ENCODE measurements at regions not wholly inside any gene's neighbourhood (a gene's known extent, or its start where the extent isn't known, plus 50 kb on each side); places are given as distances from the start of the nearest gene placed in this dataset.
"Not testable (repeated sequence)": the region's sequence is repeated elsewhere in the genome, so short reads cannot be mapped to it uniquely, and the experiment has no call there.

DNA sequence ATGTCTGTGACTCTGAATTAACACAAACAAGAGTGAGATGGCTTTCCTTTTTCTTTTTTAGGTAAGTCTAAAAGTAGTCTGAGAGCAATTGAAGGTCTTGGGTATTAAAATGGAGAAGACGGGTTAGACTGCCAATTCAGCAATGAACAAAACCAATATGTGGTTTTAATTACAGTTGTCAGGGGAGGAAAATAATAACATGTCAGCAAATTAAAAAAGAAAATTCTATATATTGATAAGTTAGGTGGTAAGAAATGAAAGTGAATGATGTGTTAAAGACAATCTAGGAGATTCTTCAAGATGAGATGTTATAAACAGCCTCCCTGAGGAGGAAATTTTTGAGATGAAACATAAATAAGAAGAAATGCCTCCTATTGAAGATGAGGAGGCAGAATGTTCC lies 150.6 kb upstream of the HSF2 start:
- Histone ChIP-seq H3K36me3 (no peaks in the 10 kb centered on the region), H3K27me3 (ENCODE audit: insufficient read depth, low read depth, severe bottlenecking) (no peaks in the 10 kb centered on the region), H3K9me3 (ENCODE audit: severe bottlenecking) (no peaks in the 10 kb centered on the region), H3K27ac (no peak overlapping the region), H3K4me3 (ENCODE audit: low read depth, low read length) (no peak overlapping the region)
- no peak for DNase-seq
- TF ChIP-seq, protein P1, sequence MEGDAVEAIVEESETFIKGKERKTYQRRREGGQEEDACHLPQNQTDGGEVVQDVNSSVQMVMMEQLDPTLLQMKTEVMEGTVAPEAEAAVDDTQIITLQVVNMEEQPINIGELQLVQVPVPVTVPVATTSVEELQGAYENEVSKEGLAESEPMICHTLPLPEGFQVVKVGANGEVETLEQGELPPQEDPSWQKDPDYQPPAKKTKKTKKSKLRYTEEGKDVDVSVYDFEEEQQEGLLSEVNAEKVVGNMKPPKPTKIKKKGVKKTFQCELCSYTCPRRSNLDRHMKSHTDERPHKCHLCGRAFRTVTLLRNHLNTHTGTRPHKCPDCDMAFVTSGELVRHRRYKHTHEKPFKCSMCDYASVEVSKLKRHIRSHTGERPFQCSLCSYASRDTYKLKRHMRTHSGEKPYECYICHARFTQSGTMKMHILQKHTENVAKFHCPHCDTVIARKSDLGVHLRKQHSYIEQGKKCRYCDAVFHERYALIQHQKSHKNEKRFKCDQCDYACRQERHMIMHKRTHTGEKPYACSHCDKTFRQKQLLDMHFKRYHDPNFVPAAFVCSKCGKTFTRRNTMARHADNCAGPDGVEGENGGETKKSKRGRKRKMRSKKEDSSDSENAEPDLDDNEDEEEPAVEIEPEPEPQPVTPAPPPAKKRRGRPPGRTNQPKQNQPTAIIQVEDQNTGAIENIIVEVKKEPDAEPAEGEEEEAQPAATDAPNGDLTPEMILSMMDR (IDR thresholded peaks at IDR 0.05; ENCODE audit: low read depth, low read length), result no peak

DNA sequence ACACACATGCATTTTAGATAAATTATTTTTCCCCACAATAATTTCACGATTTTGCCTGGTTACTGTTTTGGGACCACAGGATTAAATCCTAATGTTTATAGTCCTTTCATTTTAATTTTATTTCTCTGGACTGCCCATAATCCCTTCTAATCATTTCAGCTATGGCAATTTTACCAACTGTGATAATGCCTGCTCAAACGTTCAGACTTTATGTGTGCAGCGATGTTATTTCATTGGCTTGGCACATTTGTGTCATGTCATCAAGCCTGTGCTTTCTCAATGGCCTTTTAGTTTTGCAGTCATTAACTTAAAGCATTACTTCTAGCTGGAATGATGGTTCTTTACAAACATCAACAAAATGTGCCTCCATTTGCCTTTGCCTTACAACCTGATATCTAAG lies 140.6 kb upstream of the HSF2 start:
- no peaks in the 10 kb centered on the region for H3K9me3 ChIP-seq (ENCODE audit: severe bottlenecking)
- no peak for DNase-seq
- TF ChIP-seq, protein P1 (IDR thresholded peaks at IDR 0.05; ENCODE audit: low read depth, low read length), result no peak

DNA sequence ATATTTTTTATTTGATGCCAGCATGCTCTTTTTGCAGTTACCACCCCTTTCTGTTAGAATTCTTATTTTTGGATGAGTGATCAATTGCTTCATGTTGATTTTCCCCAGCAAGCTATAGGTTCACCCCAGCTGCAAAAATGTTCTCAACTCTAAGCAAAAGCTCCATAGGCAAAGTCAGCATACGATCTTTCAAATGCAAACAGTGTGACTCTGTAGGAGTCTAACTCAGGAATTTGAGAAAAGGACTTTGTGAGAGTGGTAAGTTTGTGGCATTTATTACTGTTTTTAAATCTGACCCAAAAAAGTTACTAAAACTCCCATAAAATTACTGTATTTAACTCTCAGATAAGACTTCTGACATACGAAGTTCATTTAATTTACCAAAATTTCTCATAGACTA lies 134.9 kb upstream of the HSF2 start:
- TF ChIP-seq, protein P1 (IDR thresholded peaks at IDR 0.05; ENCODE audit: low read depth, low read length), result no peak
- Histone ChIP-seq H3K9me3 (ENCODE audit: severe bottlenecking) (no peaks in the 10 kb centered on the region), H3K27ac (no peak overlapping the region), H3K27me3 (ENCODE audit: insufficient read depth, low read depth, severe bottlenecking) (no peaks in the 10 kb centered on the region), H3K4me3 (ENCODE audit: low read depth, low read length) (no peak overlapping the region), H3K36me3 (no peaks in the 10 kb centered on the region)
- DNase-seq, result no peak

More for the DNA sequence above, 140.6 kb upstream of the HSF2 start:
- no peaks in the 10 kb centered on the region for H3K27me3 ChIP-seq (ENCODE audit: insufficient read depth, low read depth, severe bottlenecking)
- H3K4me3 ChIP-seq (ENCODE audit: low read depth, low read length), result no peak overlapping the region
- no peaks in the 10 kb centered on the region for H3K36me3 ChIP-seq
- no peak overlapping the region for H3K27ac ChIP-seq

DNA sequence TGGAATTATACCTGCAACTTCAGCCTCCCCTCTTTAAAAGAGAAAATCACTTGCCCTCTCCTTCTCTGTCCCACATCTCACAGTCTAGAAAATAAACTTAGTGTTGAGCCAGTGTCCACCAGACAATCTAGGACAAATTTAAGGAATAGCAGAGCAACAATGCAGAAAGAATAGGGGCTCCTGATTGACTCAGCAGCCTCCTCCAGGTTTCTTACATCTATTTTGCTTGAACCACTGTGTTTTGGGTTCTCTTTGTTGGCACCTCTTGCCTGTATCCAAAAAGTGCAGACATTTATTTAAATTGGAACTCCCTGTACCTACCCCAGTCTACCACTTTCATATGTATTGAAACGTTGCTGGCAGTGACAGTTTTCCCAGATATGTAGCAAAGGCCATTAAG lies 133.7 kb upstream of the HSF2 start:
- Histone ChIP-seq H3K9me3 (ENCODE audit: severe bottlenecking) (no peaks in the 10 kb centered on the region), H3K27ac (no peak overlapping the region), H3K4me3 (ENCODE audit: low read depth, low read length) (no peak overlapping the region), H3K27me3 (ENCODE audit: insufficient read depth, low read depth, severe bottlenecking) (no peaks in the 10 kb centered on the region), H3K36me3 (no peaks in the 10 kb centered on the region)
- DNase-seq, result no peak
- TF ChIP-seq, protein P1 (IDR thresholded peaks at IDR 0.05; ENCODE audit: low read depth, low read length), result no peak

DNA sequence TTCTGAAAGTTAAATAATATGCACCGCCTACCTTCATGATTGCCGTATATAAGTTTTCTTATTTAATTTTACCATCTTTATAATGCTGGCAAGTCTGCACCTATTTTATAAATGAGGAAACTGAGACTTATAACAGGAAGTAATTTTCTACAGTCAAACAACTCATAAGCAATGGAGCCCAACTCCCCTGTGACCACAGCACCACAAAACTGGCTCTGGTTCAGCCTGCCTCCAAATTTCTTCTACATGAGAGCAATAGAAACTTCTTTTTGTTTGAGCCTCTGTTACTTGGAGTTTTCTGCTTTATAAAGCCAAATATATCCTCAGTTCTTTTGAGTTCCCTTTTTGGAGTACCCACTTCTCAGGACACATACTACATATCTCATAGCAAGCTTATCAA lies 131.1 kb upstream of the HSF2 start:
- Histone ChIP-seq H3K4me3 (ENCODE audit: low read depth, low read length) (no peak overlapping the region), H3K27ac (no peak overlapping the region), H3K27me3 (ENCODE audit: insufficient read depth, low read depth, severe bottlenecking) (no peaks in the 10 kb centered on the region), H3K36me3 (no peaks in the 10 kb centered on the region), H3K9me3 (ENCODE audit: severe bottlenecking) (no peaks in the 10 kb centered on the region)
- TF ChIP-seq, protein P1 (IDR thresholded peaks at IDR 0.05; ENCODE audit: low read depth, low read length), result no peak
- DNase-seq, result no peak

DNA sequence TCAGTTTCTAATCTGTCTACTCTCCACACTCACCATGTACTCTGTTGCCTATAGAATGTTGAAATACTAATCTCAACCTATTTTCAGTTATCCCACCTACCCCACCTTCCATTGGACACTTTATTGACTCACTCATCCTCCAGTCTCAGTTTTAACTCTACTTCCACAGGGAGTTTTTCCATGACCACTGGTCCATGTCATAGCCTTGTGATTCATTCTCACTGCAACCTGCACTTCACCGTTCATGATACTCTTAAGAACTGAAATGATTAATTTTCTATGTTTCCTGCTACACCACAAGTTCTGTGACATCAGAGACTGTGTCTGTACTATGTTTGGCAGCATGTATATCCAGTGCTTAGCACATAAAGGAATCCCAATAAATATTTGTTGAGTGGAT lies 122.8 kb upstream of the HSF2 start:
- DNase-seq, result no peak
- H3K27ac ChIP-seq, result no peak overlapping the region
- no peak overlapping the region for H3K4me3 ChIP-seq (ENCODE audit: low read depth, low read length)
- H3K27me3 ChIP-seq (ENCODE audit: insufficient read depth, low read depth, severe bottlenecking), result no peaks in the 10 kb centered on the region
- TF ChIP-seq, protein P1 (IDR thresholded peaks at IDR 0.05; ENCODE audit: low read depth, low read length), result no peak
- H3K9me3 ChIP-seq (ENCODE audit: severe bottlenecking), result no peaks in the 10 kb centered on the region
- no peaks in the 10 kb centered on the region for H3K36me3 ChIP-seq

DNA sequence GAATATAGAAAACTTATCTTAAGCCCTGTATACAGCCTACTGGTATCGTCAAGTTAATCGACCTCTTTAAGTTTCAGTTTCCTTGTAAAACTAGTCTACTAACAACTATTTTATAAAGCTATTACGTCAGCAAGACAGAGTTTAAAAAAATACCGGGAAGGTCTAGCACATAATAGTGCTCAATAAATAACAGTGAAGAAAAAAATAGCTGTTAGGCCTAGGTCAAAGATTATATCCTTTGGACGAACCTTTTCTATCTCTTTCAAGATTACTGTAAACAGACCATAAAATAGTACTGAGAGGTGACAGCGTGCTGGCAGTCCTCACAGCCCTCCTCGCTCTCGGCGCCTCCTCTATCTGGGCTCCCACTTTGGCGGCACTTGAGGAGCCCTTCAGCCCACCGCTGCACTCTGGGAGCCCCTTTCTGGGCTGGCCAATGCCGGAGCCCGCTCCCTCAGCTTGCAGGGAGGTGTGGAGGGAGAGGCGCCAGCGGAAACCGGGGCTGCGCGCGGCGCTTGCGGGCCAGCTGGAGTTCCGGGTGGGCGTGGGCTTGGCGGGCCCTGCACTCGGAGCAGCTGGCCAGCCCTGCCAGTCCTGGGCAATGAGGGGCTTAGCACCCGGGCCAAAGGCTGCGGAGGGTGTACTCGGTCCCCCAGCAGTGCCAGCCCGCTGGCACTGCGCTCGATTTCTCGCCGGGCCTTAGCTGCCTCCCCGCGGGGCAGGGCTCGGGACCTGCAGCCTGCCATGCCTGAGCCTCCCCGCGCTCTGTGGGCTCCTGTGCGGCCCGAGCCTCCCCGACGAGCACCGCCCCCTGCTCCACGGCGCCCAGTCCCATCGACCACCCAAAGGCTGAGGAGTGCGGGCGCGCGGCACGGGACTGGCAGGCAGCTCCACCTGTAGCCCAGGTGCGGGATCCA lies 119.1 kb upstream of the HSF2 start:
- H3K4me3 ChIP-seq (ENCODE audit: low read depth, low read length); H3K27ac ChIP-seq; H3K27me3 ChIP-seq (ENCODE audit: insufficient read depth, low read depth, severe bottlenecking); H3K9me3 ChIP-seq (ENCODE audit: severe bottlenecking); H3K36me3 ChIP-seq; DNase-seq: not testable (repeated sequence)

All from WERI-Rb-1 (cell line).